Effector memory CD8-positive, alpha-beta T cell (primary cell): ENCODE measurements at regions not wholly inside any gene's neighbourhood (a gene's known extent, or its start where the extent isn't known, plus 50 kb on each side); places are given as distances from the start of the nearest gene placed in this dataset.
"Not testable (repeated sequence)": the region's sequence is repeated elsewhere in the genome, so short reads cannot be mapped to it uniquely, and the experiment has no call there.

Experiments
- ATAC-seq: fragments of 150-1000 bp; cut with Tn5 transposase; replicated peaks from 2 replicates; pipeline ENCODE4 v1.10.0; 2021; ENCODE audit warnings: mild to moderate bottlenecking, moderate library complexity
- DNase-seq, 3 experiments: peaks; one replicate each; pipeline ENCODE4 v3.0.0; 2021
- H3K27ac Mint-ChIP-seq, 2 donors: one replicate each; pipeline ENCODE4 v1.8.0; 2022; ENCODE audit warnings: mild to moderate bottlenecking in 2 of 2, mixed read lengths in 2 of 2, moderate library complexity in 2 of 2
- H3K27me3 Mint-ChIP-seq, 2 donors: one replicate each; pipeline ENCODE4 v1.8.0; 2022; ENCODE audit warnings: mixed read lengths in 2 of 2
- H3K36me3 Mint-ChIP-seq: one replicate; pipeline ENCODE4 v1.8.0; 2022; ENCODE audit warnings: mild to moderate bottlenecking, moderate library complexity, mixed read lengths; ENCODE audit not compliant: insufficient read depth
- H3K4me1 Mint-ChIP-seq, 2 donors: one replicate each; pipeline ENCODE4 v1.8.0; 2022; ENCODE audit warnings: low read depth in 2 of 2, mixed read lengths in 2 of 2
- H3K4me3 Mint-ChIP-seq, 2 donors: one replicate each; pipeline ENCODE4 v1.8.0; 2022; ENCODE audit warnings: mild to moderate bottlenecking in 2 of 2, mixed read lengths in 2 of 2, moderate library complexity in 2 of 2
- H3K9me3 Mint-ChIP-seq, 2 donors: one replicate each; pipeline ENCODE4 v1.8.0; 2022; ENCODE audit warnings: mixed read lengths in 2 of 2

DNA sequence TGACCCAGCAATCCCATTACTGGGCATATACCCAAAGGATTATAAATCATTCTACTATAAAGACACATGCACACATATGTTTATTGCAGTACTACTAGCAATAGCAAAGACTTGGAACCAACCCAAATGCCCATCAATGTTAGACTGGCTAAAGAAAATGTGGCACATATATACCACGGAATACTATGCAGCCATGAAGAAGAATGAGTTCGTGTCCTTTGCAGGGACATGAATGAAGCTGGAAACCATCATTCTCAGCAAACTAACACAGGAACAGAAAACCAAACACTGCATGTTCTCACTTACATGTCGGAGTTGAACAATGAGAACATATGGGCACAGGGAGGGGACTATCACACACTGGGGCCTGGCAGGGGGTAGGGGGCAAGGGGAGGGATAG is 183.0 kb downstream of the HACE1 start:
- H3K4me3 Mint-ChIP-seq, H3K36me3 Mint-ChIP-seq, H3K27me3 Mint-ChIP-seq, ATAC-seq, H3K4me1 Mint-ChIP-seq, DNase-seq, H3K27ac Mint-ChIP-seq: not testable (repeated sequence)
- H3K9me3 Mint-ChIP-seq, result peaks cover 2 to 11% of the 10 kb centered on the region in 2 donors

DNA sequence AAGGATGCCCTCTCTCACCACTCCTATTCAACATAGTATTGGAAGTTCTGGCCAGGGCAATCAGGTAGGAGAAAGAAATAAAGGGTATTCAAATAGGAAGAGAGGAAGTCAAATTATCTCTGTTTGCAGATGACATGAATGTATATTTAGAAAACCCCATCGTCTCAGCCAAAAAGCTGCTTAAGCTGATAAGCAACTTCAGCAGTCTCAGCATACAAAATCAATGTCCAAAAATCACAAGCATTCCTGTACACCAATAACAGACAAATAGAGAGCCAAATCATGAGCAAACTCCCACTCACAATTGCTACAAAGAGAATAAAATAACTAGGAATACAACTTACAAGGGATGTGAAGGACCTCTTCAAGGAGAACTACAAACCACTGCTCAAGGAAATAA is 184.6 kb downstream of the HACE1 start:
- H3K27ac Mint-ChIP-seq, H3K27me3 Mint-ChIP-seq, H3K36me3 Mint-ChIP-seq, DNase-seq, H3K4me3 Mint-ChIP-seq, ATAC-seq: not testable (repeated sequence)
- H3K4me1 Mint-ChIP-seq, result peaks cover 0 to 11% of the 10 kb centered on the region in 2 donors
- peaks cover 2 to 11% of the 10 kb centered on the region in 2 donors for H3K9me3 Mint-ChIP-seq

- not testable (repeated sequence) for H3K27me3 Mint-ChIP-seq, ATAC-seq, DNase-seq, H3K4me3 Mint-ChIP-seq, H3K27ac Mint-ChIP-seq, H3K36me3 Mint-ChIP-seq
- peaks cover 0 to 11% of the 10 kb centered on the region in 2 donors for H3K4me1 Mint-ChIP-seq
- peaks cover 2 to 11% of the 10 kb centered on the region in 2 donors for H3K9me3 Mint-ChIP-seq
Observed at GRCh38 chr6:104673078-104673477, 186.6 kb downstream of the HACE1 start.

GRCh38 chr6:104671591-104671891 is 188.2 kb downstream of the HACE1 start:
- Mint-ChIP-seq H3K9me3 (peaks cover 2 to 11% of the 10 kb centered on the region in 2 donors), H3K4me1 (peaks cover 0 to 11% of the 10 kb centered on the region in 2 donors), H3K27ac (peak overlapping the region in 1 of 2 donors; percentile 90), H3K4me3 (peak overlapping the region in 1 of 2 donors; percentile 63)
- not testable (repeated sequence) for DNase-seq, H3K36me3 Mint-ChIP-seq, ATAC-seq, H3K27me3 Mint-ChIP-seq

GRCh38 chr6:104670834-104671590 is 188.7 kb downstream of the HACE1 start:
- H3K27me3 Mint-ChIP-seq, result peaks cover 7 to 12% of the 10 kb centered on the region in 2 donors
- peaks cover 2 to 11% of the 10 kb centered on the region in 2 donors for H3K9me3 Mint-ChIP-seq
- H3K4me1 Mint-ChIP-seq, result peaks cover 0 to 11% of the 10 kb centered on the region in 2 donors
- peak in 2 of 3 experiments; percentile 13 to 29 for DNase-seq
- H3K4me3 Mint-ChIP-seq, result peak overlapping the region in 1 of 2 donors; percentile 63
- H3K27ac Mint-ChIP-seq, result peak overlapping the region in 1 of 2 donors; percentile 90
- ATAC-seq, result peak; percentile 92
- H3K36me3 Mint-ChIP-seq, result not testable (repeated sequence)

GRCh38 chr6:104669483-104669882 is 190.2 kb downstream of the HACE1 start:
- H3K36me3 Mint-ChIP-seq, result no peaks in the 10 kb centered on the region
- ATAC-seq (no peak), DNase-seq (no peak)
- H3K4me3 Mint-ChIP-seq, result no peak overlapping the region
- H3K27ac Mint-ChIP-seq, result peak overlapping the region in 1 of 2 donors; percentile 24
- H3K9me3 Mint-ChIP-seq, result peaks cover 2 to 11% of the 10 kb centered on the region in 2 donors
- H3K27me3 Mint-ChIP-seq, result peaks cover 7 to 20% of the 10 kb centered on the region in 2 donors
- H3K4me1 Mint-ChIP-seq, result peaks cover 0 to 11% of the 10 kb centered on the region in 2 donors

GRCh38 chr6:104656235-104656634 is 203.5 kb downstream of the HACE1 start:
- no peak for DNase-seq

GRCh38 chr6:104653781-104654180 is 205.9 kb downstream of the HACE1 start:
- DNase-seq (no peak), ATAC-seq (no peak)
- H3K4me1 Mint-ChIP-seq, result peaks cover 0 to 7% of the 10 kb centered on the region in 2 donors
- no peaks in the 10 kb centered on the region for H3K9me3 Mint-ChIP-seq
- H3K27me3 Mint-ChIP-seq, result peaks cover 20 to 31% of the 10 kb centered on the region in 2 donors
- H3K27ac Mint-ChIP-seq, result no peak overlapping the region
- no peaks in the 10 kb centered on the region for H3K36me3 Mint-ChIP-seq
- no peak overlapping the region for H3K4me3 Mint-ChIP-seq

More at GRCh38 chr6:104656235-104656634, 203.5 kb downstream of the HACE1 start:
- H3K4me3 Mint-ChIP-seq, result no peak overlapping the region
- H3K27ac Mint-ChIP-seq, result no peak overlapping the region
- H3K36me3 Mint-ChIP-seq, result no peaks in the 10 kb centered on the region
- peaks cover 40 to 44% of the 10 kb centered on the region in 2 donors for H3K27me3 Mint-ChIP-seq
- no peak for ATAC-seq
- no peaks in the 10 kb centered on the region for H3K9me3 Mint-ChIP-seq
- peaks cover 0 to 9% of the 10 kb centered on the region in 2 donors for H3K4me1 Mint-ChIP-seq

DNA sequence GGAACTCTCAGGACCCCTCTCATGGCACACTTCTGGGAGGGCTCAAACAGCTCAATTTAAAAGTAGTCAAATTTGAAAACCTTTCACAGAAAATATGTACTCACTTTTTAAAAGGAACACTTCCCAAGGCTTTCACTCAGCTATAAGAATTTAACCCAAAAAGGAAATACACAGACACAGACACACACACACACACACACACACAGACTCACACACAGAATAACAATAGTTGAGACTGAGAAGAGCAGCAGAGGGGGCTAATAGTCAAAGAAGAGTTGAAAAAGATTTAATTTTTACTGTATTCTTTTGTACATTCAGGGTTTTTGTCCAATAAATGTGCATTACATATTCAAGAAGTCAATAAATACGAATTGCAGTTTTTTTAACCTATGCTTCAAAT is 211.4 kb downstream of the HACE1 start:
- no peaks in the 10 kb centered on the region for H3K4me1 Mint-ChIP-seq
- ATAC-seq (no peak), DNase-seq (no peak)
- no peak overlapping the region for H3K27ac Mint-ChIP-seq
- H3K36me3 Mint-ChIP-seq, result no peaks in the 10 kb centered on the region
- peaks cover 0 to 1% of the 10 kb centered on the region in 2 donors for H3K9me3 Mint-ChIP-seq
- H3K4me3 Mint-ChIP-seq, result no peak overlapping the region
- H3K27me3 Mint-ChIP-seq, result peaks cover 7 to 21% of the 10 kb centered on the region in 2 donors

GRCh38 chr6:104644848-104645247 is 214.9 kb downstream of the HACE1 start:
- H3K27ac Mint-ChIP-seq, result no peak overlapping the region
- peaks cover 7 to 21% of the 10 kb centered on the region in 2 donors for H3K27me3 Mint-ChIP-seq
- no peaks in the 10 kb centered on the region for H3K4me1 Mint-ChIP-seq
- no peaks in the 10 kb centered on the region for H3K36me3 Mint-ChIP-seq
- no peak for DNase-seq
- no peak overlapping the region for H3K4me3 Mint-ChIP-seq
- H3K9me3 Mint-ChIP-seq, result peaks cover 0 to 1% of the 10 kb centered on the region in 2 donors
- ATAC-seq, result no peak

- H3K27me3 Mint-ChIP-seq, result peaks cover 7 to 21% of the 10 kb centered on the region in 2 donors
- no peaks in the 10 kb centered on the region for H3K4me1 Mint-ChIP-seq
- H3K9me3 Mint-ChIP-seq, result peaks cover 0 to 1% of the 10 kb centered on the region in 2 donors
- no peak for ATAC-seq
- no peak overlapping the region for H3K27ac Mint-ChIP-seq
- DNase-seq, result no peak
- H3K4me3 Mint-ChIP-seq, result no peak overlapping the region
- H3K36me3 Mint-ChIP-seq, result no peaks in the 10 kb centered on the region
Observed at GRCh38 chr6:104642871-104643270, 216.8 kb downstream of the HACE1 start.

DNA sequence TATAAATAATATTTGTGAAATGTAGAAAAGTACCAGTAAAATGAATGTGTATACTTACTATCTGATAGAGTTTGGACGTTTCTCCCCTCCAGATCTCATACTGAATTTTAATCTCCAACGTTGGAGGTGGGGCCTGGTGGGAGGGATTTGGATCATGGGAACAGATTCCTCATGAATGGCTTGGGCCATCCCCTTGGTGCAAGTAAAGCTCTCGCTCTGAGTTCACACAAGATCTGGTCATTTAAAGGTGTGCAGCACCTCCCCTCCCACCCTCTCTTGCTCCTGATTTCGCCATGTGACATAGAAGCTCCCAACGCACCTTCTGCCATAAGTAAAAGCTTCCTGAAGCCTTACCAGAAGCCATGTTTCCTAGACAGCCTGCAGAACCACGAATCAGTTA is 219.0 kb downstream of the HACE1 start:
- no peak overlapping the region for H3K27ac Mint-ChIP-seq
- H3K4me1 Mint-ChIP-seq, result no peaks in the 10 kb centered on the region
- H3K9me3 Mint-ChIP-seq, result peaks cover 0 to 1% of the 10 kb centered on the region in 2 donors
- peaks cover 0 to 5% of the 10 kb centered on the region in 2 donors for H3K27me3 Mint-ChIP-seq
- H3K4me3 Mint-ChIP-seq, result no peak overlapping the region
- DNase-seq, result no peak
- no peak for ATAC-seq
- no peaks in the 10 kb centered on the region for H3K36me3 Mint-ChIP-seq

DNA sequence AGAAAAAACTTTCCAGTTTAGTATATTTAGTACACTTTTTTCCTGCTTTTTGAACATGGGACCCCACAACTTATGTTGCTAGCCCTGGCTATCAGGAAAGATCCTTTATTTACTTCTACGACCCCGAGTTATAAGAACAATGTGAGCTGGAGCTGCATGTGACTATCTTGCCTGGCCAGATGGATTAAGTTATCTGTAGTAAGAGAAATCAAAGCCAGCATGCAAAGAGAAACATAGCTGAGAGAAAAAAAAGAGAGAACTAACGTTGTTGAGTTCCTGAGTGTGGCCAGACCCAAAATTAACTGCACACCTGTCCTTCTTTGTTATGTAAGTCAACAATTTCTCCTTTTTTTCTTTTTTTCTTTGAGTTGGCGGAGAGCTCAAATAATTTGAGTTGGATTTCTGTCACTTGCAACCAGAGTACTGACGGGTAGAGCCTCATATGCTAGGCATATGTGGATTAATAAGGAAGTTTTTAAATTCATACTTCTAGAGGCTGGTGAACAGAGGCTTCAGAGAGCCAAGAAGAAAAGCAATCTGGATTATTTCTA is 219.5 kb downstream of the HACE1 start:
- ATAC-seq, result no peak
- Mint-ChIP-seq H3K27ac (no peak overlapping the region), H3K4me1 (no peaks in the 10 kb centered on the region), H3K27me3 (no peaks in the 10 kb centered on the region), H3K4me3 (no peak overlapping the region), H3K36me3 (no peaks in the 10 kb centered on the region), H3K9me3 (no peaks in the 10 kb centered on the region)
- no peak for DNase-seq

- Mint-ChIP-seq H3K9me3 (no peaks in the 10 kb centered on the region), H3K27ac (no peak overlapping the region), H3K36me3 (no peaks in the 10 kb centered on the region), H3K4me3 (no peak overlapping the region), H3K4me1 (no peaks in the 10 kb centered on the region), H3K27me3 (no peaks in the 10 kb centered on the region)
- ATAC-seq (no peak), DNase-seq (no peak)
Observed at GRCh38 chr6:104639668-104640067, 220.1 kb downstream of the HACE1 start.
